Vagina (tissue), 2 donors: ENCODE measurements at regions not wholly inside any gene's neighbourhood (a gene's known extent, or its start where the extent isn't known, plus 50 kb on each side); places are given as distances from the start of the nearest gene placed in this dataset.

Experiments used
- DNase-seq, 2 donors: peaks; one replicate each; pipeline ENCODE4 v3.0.0-alpha.2; 2017; ENCODE audit errors: extremely low spot score in 2 of 2
- H3K27ac ChIP-seq: fragments of 200-600 bp; sonication (generic); one replicate; pipeline ENCODE4 v1.5.1; 2019
- H3K27me3 ChIP-seq: fragments of 200-600 bp; sonication (generic); one replicate; pipeline ENCODE4 v1.5.1; 2019
- H3K36me3 ChIP-seq, 2 donors: fragments of 200-600 bp; sonication (generic); one replicate each; pipeline ENCODE4 v1.5.1; 2017 to 2019
- H3K4me1 ChIP-seq: fragments of 200-600 bp; sonication (generic); one replicate; pipeline ENCODE4 v1.5.1; 2019
- H3K4me3 ChIP-seq, 2 donors: fragments of 200-600 bp; sonication (generic); 1 replicate in 1 of 2; 2 replicates in 1 of 2; pipeline ENCODE4 v1.5.1; 2016 to 2019
- H3K9me3 ChIP-seq: fragments of 200-600 bp; sonication (generic); one replicate; pipeline ENCODE4 v1.5.1; 2019
- POLR2A ChIP-seq, 2 donors: fragments of 450-650 bp; IDR thresholded peaks; one replicate each; pipeline ENCODE4 v1.6.1; 2017; ENCODE audit warnings: antibody characterized with exemption in 2 of 2, mild to moderate bottlenecking in 2 of 2, moderate library complexity in 2 of 2
- POLR2AphosphoS5 ChIP-seq, 2 donors: sonication (generic); formaldehyde crosslinking; IDR thresholded peaks; one replicate each; pipeline ENCODE4 v1.9.0; 2017; ENCODE audit warnings: antibody characterized with exemption in 2 of 2, mild to moderate bottlenecking in 2 of 2, low read depth in 1 of 2; ENCODE audit not compliant: insufficient read depth in 1 of 2
- intact Hi-C: fragments of 100-400 bp; cut with DNase I; formaldehyde crosslinking; loops from one replicate; pipeline ENCODE4 v1.15.1; 2023
- TF ChIP-seq, protein P1 (sequence below), 3 experiments: fragments of 450-650 bp in 2 of 3; fragments of 200-600 bp in 1 of 3; sonication (generic) in 1 of 3; IDR thresholded peaks; one replicate each; pipeline ENCODE4 v1.5.1; 2017 to 2019; ENCODE audit warnings: antibody characterized with exemption in 3 of 3, mild to moderate bottlenecking in 2 of 3, moderate library complexity in 2 of 3

DNA sequence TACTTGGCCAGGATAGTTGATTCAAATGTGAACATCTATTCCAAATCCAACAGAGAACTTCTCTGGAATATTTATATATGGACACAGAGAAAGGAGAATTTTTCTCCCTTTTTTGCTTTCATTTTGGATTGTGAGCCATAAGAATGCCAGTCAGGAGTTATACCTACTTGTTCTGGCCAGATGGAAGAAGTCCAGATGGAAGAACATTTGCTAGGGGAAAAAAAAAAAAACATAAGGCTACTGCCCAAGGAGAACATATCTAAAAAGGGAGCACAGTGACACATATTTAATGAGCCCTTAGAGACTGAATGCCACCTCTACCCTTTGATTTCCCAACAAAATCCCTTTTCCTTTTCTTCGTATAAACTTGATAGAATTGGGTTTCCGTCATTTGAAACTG, 61.7 kb upstream of the PPP2R2B start:
- H3K4me3 ChIP-seq: no peak overlapping the region
- H3K27ac ChIP-seq: no peak overlapping the region
- DNase-seq: no peak
- H3K27me3 ChIP-seq: no peaks in the 10 kb centered on the region
- TF ChIP-seq, protein P1, sequence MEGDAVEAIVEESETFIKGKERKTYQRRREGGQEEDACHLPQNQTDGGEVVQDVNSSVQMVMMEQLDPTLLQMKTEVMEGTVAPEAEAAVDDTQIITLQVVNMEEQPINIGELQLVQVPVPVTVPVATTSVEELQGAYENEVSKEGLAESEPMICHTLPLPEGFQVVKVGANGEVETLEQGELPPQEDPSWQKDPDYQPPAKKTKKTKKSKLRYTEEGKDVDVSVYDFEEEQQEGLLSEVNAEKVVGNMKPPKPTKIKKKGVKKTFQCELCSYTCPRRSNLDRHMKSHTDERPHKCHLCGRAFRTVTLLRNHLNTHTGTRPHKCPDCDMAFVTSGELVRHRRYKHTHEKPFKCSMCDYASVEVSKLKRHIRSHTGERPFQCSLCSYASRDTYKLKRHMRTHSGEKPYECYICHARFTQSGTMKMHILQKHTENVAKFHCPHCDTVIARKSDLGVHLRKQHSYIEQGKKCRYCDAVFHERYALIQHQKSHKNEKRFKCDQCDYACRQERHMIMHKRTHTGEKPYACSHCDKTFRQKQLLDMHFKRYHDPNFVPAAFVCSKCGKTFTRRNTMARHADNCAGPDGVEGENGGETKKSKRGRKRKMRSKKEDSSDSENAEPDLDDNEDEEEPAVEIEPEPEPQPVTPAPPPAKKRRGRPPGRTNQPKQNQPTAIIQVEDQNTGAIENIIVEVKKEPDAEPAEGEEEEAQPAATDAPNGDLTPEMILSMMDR (IDR thresholded peaks at IDR 0.05): no peak
- TF ChIP-seq POLR2AphosphoS5 (IDR thresholded peaks at IDR 0.05; ENCODE audit: insufficient read depth in 1 of 2, low read depth in 1 of 2) (no peak), POLR2A (IDR thresholded peaks at IDR 0.05) (no peak)
- no peaks in the 10 kb centered on the region for H3K9me3 ChIP-seq
- intact Hi-C loops: no loop called here
- no peaks in the 10 kb centered on the region for H3K4me1 ChIP-seq
- H3K36me3 ChIP-seq: no peaks in the 10 kb centered on the region

DNA sequence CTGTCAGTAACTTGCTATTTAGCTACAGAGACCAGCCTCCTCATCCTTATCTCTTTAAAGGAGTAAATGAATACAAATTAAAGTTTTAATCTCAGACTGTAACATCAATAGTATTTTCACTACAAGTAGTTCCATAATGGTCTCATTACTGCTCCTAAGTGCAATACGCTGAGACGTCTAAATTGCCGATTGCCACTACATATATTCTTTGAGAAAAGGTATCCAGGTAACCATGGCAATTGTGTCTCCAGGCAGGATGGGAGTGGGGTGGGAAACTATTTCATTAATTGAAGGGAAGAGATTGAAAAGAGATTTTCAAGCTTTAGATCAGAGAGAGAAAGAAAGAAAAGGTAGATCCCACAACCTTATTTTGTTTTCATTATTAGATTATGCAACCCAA, 65.5 kb upstream of the PPP2R2B start:
- intact Hi-C loops: no loop called here
- DNase-seq: no peak
- no peak overlapping the region for H3K27ac ChIP-seq
- no peaks in the 10 kb centered on the region for H3K9me3 ChIP-seq
- H3K27me3 ChIP-seq: no peaks in the 10 kb centered on the region
- TF ChIP-seq, protein P1 (IDR thresholded peaks at IDR 0.05): no peak
- TF ChIP-seq POLR2AphosphoS5 (IDR thresholded peaks at IDR 0.05; ENCODE audit: insufficient read depth in 1 of 2, low read depth in 1 of 2): no peak
- TF ChIP-seq POLR2A (IDR thresholded peaks at IDR 0.05): no peak
- no peaks in the 10 kb centered on the region for H3K36me3 ChIP-seq
- no peaks in the 10 kb centered on the region for H3K4me1 ChIP-seq
- no peak overlapping the region for H3K4me3 ChIP-seq

DNA sequence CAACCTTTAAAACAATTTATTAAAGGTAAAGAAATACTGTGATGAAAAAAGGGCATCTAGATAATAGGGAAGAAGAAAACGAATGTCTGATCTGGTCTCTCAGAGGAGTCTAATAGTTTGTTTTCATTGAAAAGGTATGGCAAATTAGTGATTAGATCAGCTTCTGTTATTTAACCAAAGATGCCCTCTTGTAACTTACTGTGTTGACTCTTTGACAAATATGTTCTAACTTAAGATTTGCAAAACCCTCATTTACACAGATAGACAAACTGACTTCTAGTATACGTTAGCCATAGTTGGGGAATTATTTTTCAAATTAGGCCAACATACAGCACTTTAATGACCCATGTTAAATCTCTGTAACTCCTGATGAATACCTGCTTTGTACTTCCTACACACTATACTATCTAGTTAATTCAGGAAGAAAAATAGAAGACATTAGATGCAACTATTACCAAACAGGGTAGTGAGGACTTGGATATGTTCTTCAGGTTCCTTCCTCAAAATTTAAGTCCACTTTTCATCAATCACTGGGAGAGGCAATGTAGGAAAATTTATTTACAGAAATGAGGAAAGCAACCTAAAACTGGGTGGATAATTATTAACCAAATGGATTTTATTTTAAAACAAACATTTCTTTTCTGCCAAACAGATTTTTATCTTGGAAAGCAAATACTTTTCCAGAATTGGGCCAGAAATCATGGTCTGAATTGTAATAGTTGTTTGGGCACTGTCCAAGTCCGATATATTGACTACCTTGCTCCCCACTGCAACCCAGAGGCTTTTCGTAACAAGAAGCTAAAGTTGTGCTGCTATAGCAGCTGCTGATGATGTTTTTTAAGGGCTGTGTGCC, 66.4 kb upstream of the PPP2R2B start:
- no peak overlapping the region for H3K4me3 ChIP-seq
- no peaks in the 10 kb centered on the region for H3K4me1 ChIP-seq
- TF ChIP-seq POLR2AphosphoS5 (IDR thresholded peaks at IDR 0.05; ENCODE audit: insufficient read depth in 1 of 2, low read depth in 1 of 2) (no peak), POLR2A (IDR thresholded peaks at IDR 0.05) (no peak)
- TF ChIP-seq, protein P1 (IDR thresholded peaks at IDR 0.05): no peak
- no peak for DNase-seq
- intact Hi-C loops: no loop called here
- no peak overlapping the region for H3K27ac ChIP-seq
- no peaks in the 10 kb centered on the region for H3K27me3 ChIP-seq
- H3K36me3 ChIP-seq: no peaks in the 10 kb centered on the region
- H3K9me3 ChIP-seq: no peaks in the 10 kb centered on the region

DNA sequence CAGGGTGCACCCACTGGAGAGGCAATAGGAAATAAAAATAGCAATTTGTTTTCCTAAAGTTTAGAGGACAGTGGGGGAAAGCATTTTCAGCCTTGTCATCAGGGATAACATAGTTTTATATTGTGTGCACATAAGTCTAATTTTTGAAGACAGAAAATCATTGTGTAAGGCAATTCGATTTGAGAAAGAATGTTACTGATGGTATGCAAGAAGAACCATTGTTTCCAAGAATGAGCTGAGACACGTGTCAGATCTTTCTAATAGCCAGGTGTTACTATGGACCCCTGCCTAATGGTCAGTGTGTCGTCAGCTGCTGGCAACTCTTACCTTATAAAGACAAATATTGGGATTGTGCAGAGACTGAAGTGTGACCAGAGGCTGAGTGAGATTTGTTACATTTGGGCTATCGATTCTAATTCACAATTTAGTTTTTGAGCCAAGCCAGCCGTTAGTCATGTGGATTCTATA, 67.1 kb upstream of the PPP2R2B start:
- intact Hi-C loops: no loop called here
- Histone ChIP-seq H3K36me3 (no peaks in the 10 kb centered on the region), H3K4me1 (no peaks in the 10 kb centered on the region), H3K4me3 (no peak overlapping the region), H3K9me3 (no peaks in the 10 kb centered on the region), H3K27me3 (no peaks in the 10 kb centered on the region), H3K27ac (no peak overlapping the region)
- DNase-seq: no peak
- TF ChIP-seq POLR2AphosphoS5 (IDR thresholded peaks at IDR 0.05; ENCODE audit: insufficient read depth in 1 of 2, low read depth in 1 of 2): no peak
- no peak for TF ChIP-seq POLR2A (IDR thresholded peaks at IDR 0.05)
- TF ChIP-seq, protein P1 (IDR thresholded peaks at IDR 0.05): no peak
